B cell (primary cell): ENCODE measurements at regions not wholly inside any gene's neighbourhood (a gene's known extent, or its start where the extent isn't known, plus 50 kb on each side); places are given as distances from the start of the nearest gene placed in this dataset.

Experiments
- ATAC-seq: fragments of 200-7000 bp; cut with Tn5 transposase; one replicate; pipeline ENCODE4 v1.10.0; 2021; ENCODE audit warnings: low read depth, mild to moderate bottlenecking, moderate number of reproducible peaks, moderate library complexity
- CTCF ChIA-PET: fragments of 350-600 bp; sonication (Branson Sonifier 250); formaldehyde crosslinking; loops from one replicate; lab custom pipeline; 2021; ENCODE audit warnings: antibody characterized with exemption, inconsistent platforms; lab: Charles Lee
- POLR2A ChIA-PET: fragments of 350-600 bp; sonication (Branson Sonifier 250); formaldehyde crosslinking; loops from one replicate; lab custom pipeline; 2021; ENCODE audit warnings: antibody characterized with exemption; lab: Charles Lee
- DNase-seq: peaks from one replicate; pipeline ENCODE4 v3.0.0; 2013
- H2AFZ ChIP-seq: 2 replicates; pipeline ENCODE4 v1.6.1; 2012; ENCODE audit warnings: mild to moderate bottlenecking, low read depth, low read length; ENCODE audit not compliant: insufficient read depth, poor library complexity, severe bottlenecking
- H3K27ac ChIP-seq, 2 donors: 1 replicate in 1 of 2; 2 replicates in 1 of 2; pipeline ENCODE4 v1.5.1; 2012 to 2013; ENCODE audit warnings: low read length in 2 of 2, mild to moderate bottlenecking in 2 of 2, moderate library complexity in 1 of 2
- H3K27me3 ChIP-seq, 4 experiments: fragments of 200-600 bp in 1 of 4; sonication (generic) in 1 of 4; replicated peaks in 1 of 4; 1 replicate in 2 of 4; 2 replicates in 2 of 4; pipeline versions ENCODE4 v1.6.1 to v1.7.0; 2013 to 2016; ENCODE audit warnings: low read length in 3 of 4, mild to moderate bottlenecking in 2 of 4, mixed read lengths in 1 of 4, moderate library complexity in 1 of 4; ENCODE audit not compliant: insufficient read depth in 4 of 4, control insufficient read depth in 3 of 4; ENCODE audit errors: control extremely low read depth in 1 of 4
- H3K36me3 ChIP-seq, 2 experiments: replicated peaks in 1 of 2; 1 replicate in 1 of 2; 2 replicates in 1 of 2; pipeline versions ENCODE4 v1.6.1 to v1.7.1; 2013; ENCODE audit warnings: low read length in 1 of 2; ENCODE audit not compliant: insufficient read depth in 2 of 2, control insufficient read depth in 1 of 2; ENCODE audit errors: control extremely low read depth in 1 of 2, extremely low read depth in 1 of 2
- H3K4me1 ChIP-seq, 2 donors: fragments of 200-600 bp in 1 of 2; sonication (generic) in 1 of 2; 1 replicate in 1 of 2; 2 replicates in 1 of 2; pipeline versions ENCODE4 v1.5.1 to v1.6.1; 2013 to 2017; ENCODE audit warnings: low read length in 2 of 2; ENCODE audit not compliant: control insufficient read depth in 2 of 2, insufficient read depth in 2 of 2
- H3K4me2 ChIP-seq: replicated peaks from 2 replicates; pipeline ENCODE3; 2012; ENCODE audit warnings: mild to moderate bottlenecking, low read depth, low read length; ENCODE audit not compliant: poor library complexity, severe bottlenecking
- H3K4me3 ChIP-seq, 5 experiments: fragments of 200-600 bp in 1 of 5; sonication (generic) in 1 of 5; 1 replicate in 3 of 5; 2 replicates in 2 of 5; pipeline versions ENCODE4 v1.5.1 to v1.7.0; 2011 to 2016; ENCODE audit warnings: low read length in 4 of 5, mild to moderate bottlenecking in 4 of 5, low read depth in 2 of 5, control low read depth in 1 of 5, moderate library complexity in 1 of 5; ENCODE audit not compliant: insufficient read depth in 1 of 5; ENCODE audit errors: control extremely low read depth in 1 of 5, extremely low read depth in 1 of 5
- H3K79me2 ChIP-seq: fragments of 200-600 bp; sonication (generic); one replicate; pipeline ENCODE4 v1.6.0; 2016; ENCODE audit warnings: low read length; ENCODE audit not compliant: control insufficient read depth, insufficient read depth
- H3K9ac ChIP-seq: fragments of 200-600 bp; sonication (generic); 2 replicates; pipeline ENCODE4 v1.6.1; 2017; ENCODE audit warnings: mild to moderate bottlenecking, low read length, moderate library complexity
- H3K9me3 ChIP-seq, 3 donors: one replicate each; pipeline versions ENCODE4 v1.6.1 to v1.7.1; 2013; ENCODE audit warnings: low read length in 2 of 3; ENCODE audit not compliant: control insufficient read depth in 2 of 3, insufficient read depth in 1 of 3; ENCODE audit errors: control extremely low read depth in 1 of 3
- H4K20me1 ChIP-seq: 2 replicates; pipeline ENCODE4 v1.6.0; 2012; ENCODE audit warnings: mild to moderate bottlenecking, low read length; ENCODE audit not compliant: insufficient read depth, control insufficient read depth, poor library complexity, severe bottlenecking
- H3K27ac Mint-ChIP-seq: one replicate; pipeline ENCODE4 v1.8.0; 2021; ENCODE audit warnings: mixed read lengths
- H3K27me3 Mint-ChIP-seq: one replicate; pipeline ENCODE4 v1.8.0; 2021; ENCODE audit warnings: mixed read lengths
- H3K4me1 Mint-ChIP-seq: one replicate; pipeline ENCODE4 v1.8.0; 2021; ENCODE audit warnings: mixed read lengths
- H3K4me3 Mint-ChIP-seq: one replicate; pipeline ENCODE4 v1.8.0; 2021; ENCODE audit warnings: mixed read lengths
- H3K9me3 Mint-ChIP-seq: one replicate; pipeline ENCODE4 v1.8.0; 2022; ENCODE audit warnings: mixed read lengths; ENCODE audit not compliant: insufficient read depth
- EZH2 ChIP-seq: IDR thresholded peaks from 2 replicates; pipeline ENCODE4 v1.6.1; 2012; ENCODE audit warnings: borderline replicate concordance, low read depth, mild to moderate bottlenecking, moderate library complexity, low read length; ENCODE audit not compliant: insufficient read depth, poor library complexity, severe bottlenecking
- WGBS: methylation state at CpG from one replicate; pipeline ENCODE4 v1.1.5; 2013; ENCODE audit warnings: missing lambda C conversion rate; ENCODE audit not compliant: insufficient coverage; 5-methylcytosine and 5-hydroxymethylcytosine counted together
- intact Hi-C: fragments of 100-400 bp; cut with micrococcal nuclease; formaldehyde crosslinking; loops from one replicate; pipeline ENCODE4 v1.10.0; 2022
- TF ChIP-seq, protein P1 (sequence below): fragments of 200-600 bp; IDR thresholded peaks from one replicate; pipeline ENCODE4 v1.8.0; 2022; ENCODE audit warnings: antibody characterized with exemption, mild to moderate bottlenecking

DNA sequence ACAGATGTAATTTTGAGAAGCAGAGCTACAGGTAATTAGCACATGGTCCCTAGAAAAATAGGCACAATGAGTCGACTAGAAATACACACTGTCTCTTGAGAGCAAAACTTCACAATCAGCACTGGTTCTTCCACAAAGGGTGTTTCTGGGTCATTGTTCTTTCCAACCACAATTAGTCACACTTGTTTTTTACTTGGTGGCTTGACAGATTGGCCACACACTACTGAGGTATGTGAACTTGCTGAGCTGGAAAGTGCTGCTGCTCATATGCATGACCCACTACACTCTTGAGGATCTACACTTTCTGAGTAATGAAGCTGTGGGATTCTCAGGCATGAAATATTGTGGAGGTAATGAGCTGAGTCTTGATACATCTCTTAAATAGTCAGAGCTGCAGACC, 347.7 kb downstream of the BCKDHB start:
- Mint-ChIP-seq H3K4me1 (no peaks in the 10 kb centered on the region), H3K27me3 (no peaks in the 10 kb centered on the region), H3K9me3 (no peaks in the 10 kb centered on the region), H3K4me3 (no peak overlapping the region), H3K27ac (no peak overlapping the region)
- no peaks in the 10 kb centered on the region for H3K36me3 ChIP-seq
- no peaks in the 10 kb centered on the region for H3K27me3 ChIP-seq
- no peak for DNase-seq
- H3K4me3 ChIP-seq: no peak overlapping the region
- no peaks in the 10 kb centered on the region for H3K79me2 ChIP-seq
- no peaks in the 10 kb centered on the region for H3K4me1 ChIP-seq
- H3K9ac ChIP-seq: no peak overlapping the region
- H3K9me3 ChIP-seq: no peaks in the 10 kb centered on the region
- TF ChIP-seq EZH2: no peak
- TF ChIP-seq, protein P1, sequence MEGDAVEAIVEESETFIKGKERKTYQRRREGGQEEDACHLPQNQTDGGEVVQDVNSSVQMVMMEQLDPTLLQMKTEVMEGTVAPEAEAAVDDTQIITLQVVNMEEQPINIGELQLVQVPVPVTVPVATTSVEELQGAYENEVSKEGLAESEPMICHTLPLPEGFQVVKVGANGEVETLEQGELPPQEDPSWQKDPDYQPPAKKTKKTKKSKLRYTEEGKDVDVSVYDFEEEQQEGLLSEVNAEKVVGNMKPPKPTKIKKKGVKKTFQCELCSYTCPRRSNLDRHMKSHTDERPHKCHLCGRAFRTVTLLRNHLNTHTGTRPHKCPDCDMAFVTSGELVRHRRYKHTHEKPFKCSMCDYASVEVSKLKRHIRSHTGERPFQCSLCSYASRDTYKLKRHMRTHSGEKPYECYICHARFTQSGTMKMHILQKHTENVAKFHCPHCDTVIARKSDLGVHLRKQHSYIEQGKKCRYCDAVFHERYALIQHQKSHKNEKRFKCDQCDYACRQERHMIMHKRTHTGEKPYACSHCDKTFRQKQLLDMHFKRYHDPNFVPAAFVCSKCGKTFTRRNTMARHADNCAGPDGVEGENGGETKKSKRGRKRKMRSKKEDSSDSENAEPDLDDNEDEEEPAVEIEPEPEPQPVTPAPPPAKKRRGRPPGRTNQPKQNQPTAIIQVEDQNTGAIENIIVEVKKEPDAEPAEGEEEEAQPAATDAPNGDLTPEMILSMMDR: no peak
- no peak overlapping the region for H3K27ac ChIP-seq
- WGBS: 80% methylated on average over 1 of the region's 1 CpG
- no peak for ATAC-seq
- intact Hi-C loops: no loop called here
- no peaks in the 10 kb centered on the region for H4K20me1 ChIP-seq
- no peak overlapping the region for H3K4me2 ChIP-seq
- POLR2A ChIA-PET: no interaction called here
- H2AFZ ChIP-seq: no peak overlapping the region
- CTCF ChIA-PET: no interaction called here

DNA sequence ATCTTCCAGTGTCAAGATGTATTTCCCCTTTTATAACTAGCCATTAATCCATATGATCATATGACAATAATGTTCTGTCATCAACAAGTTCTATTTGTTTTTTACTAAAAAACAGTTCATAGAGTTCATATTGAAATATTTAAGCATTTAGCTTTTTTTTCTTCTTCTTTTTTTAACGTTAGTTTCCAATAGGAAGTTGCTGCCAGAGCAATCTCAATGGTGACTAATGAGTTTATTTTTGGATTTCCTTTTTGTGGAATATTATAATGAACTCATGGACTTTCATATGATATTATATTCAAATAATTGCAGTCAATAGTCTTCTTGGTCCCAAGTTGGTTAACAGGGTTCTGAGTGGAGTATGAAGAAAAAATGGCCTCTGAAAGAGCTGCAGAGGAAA, 343.3 kb downstream of the BCKDHB start:
- no CpG with 5 or more reads among the region's 1 CpG for WGBS
- Histone ChIP-seq H3K27ac (no peak overlapping the region), H3K36me3 (no peaks in the 10 kb centered on the region), H3K27me3 (no peaks in the 10 kb centered on the region), H3K4me2 (no peak overlapping the region), H4K20me1 (no peaks in the 10 kb centered on the region), H3K9me3 (no peaks in the 10 kb centered on the region), H3K79me2 (no peaks in the 10 kb centered on the region), H3K4me3 (no peak overlapping the region), H2AFZ (no peak overlapping the region), H3K9ac (no peak overlapping the region), H3K4me1 (no peaks in the 10 kb centered on the region)
- Mint-ChIP-seq H3K4me3 (no peak overlapping the region), H3K4me1 (no peaks in the 10 kb centered on the region), H3K9me3 (no peaks in the 10 kb centered on the region), H3K27ac (no peak overlapping the region), H3K27me3 (no peaks in the 10 kb centered on the region)
- DNase-seq (no peak), ATAC-seq (no peak)
- TF ChIP-seq, protein P1: no peak
- no peak for TF ChIP-seq EZH2
- ChIA-PET POLR2A (no interaction called here), CTCF (no interaction called here)
- intact Hi-C loops: no loop called here
